CD4-positive, alpha-beta memory T cell (primary cell): ENCODE measurements at regions not wholly inside any gene's neighbourhood (a gene's known extent, or its start where the extent isn't known, plus 50 kb on each side); places are given as distances from the start of the nearest gene placed in this dataset.

Source experiments
- CTCF ChIA-PET: fragments of 350-600 bp; sonication (Branson Sonifier 250); formaldehyde crosslinking; loops from one replicate; lab custom pipeline; 2021; ENCODE audit warnings: inconsistent platforms; ENCODE audit not compliant: partially characterized antibody; lab: Charles Lee
- POLR2A ChIA-PET: fragments of 350-600 bp; sonication (Branson Sonifier 250); formaldehyde crosslinking; loops from one replicate; lab custom pipeline; 2021; ENCODE audit not compliant: partially characterized antibody; lab: Charles Lee
- DNase-seq, 5 donors: peaks; one replicate each; pipeline versions ENCODE4 v3.0.0 to v3.0.0-alpha.2; 2020 to 2022; ENCODE audit warnings: mixed read lengths in 1 of 5
- H3K27ac ChIP-seq: one replicate; pipeline ENCODE4 v1.7.0; 2013; ENCODE audit warnings: low read depth, low read length
- H3K27me3 ChIP-seq: 2 replicates; pipeline ENCODE4 v1.7.0; 2013; ENCODE audit warnings: mild to moderate bottlenecking, low read length, moderate library complexity; ENCODE audit not compliant: insufficient read depth
- H3K36me3 ChIP-seq: 2 replicates; pipeline ENCODE4 v1.7.0; 2013; ENCODE audit warnings: mild to moderate bottlenecking, low read length, moderate library complexity; ENCODE audit not compliant: insufficient read depth
- H3K4me1 ChIP-seq: 2 replicates; pipeline ENCODE4 v1.7.0; 2013; ENCODE audit warnings: mild to moderate bottlenecking, low read length, moderate library complexity; ENCODE audit not compliant: insufficient read depth
- H3K4me3 ChIP-seq, 2 donors: one replicate each; pipeline ENCODE4 v1.7.0; 2013; ENCODE audit warnings: low read length in 2 of 2, mild to moderate bottlenecking in 1 of 2
- H3K9me3 ChIP-seq, 2 donors: one replicate each; pipeline ENCODE4 v1.7.0; 2013; ENCODE audit warnings: low read length in 2 of 2, control low read depth in 1 of 2; ENCODE audit not compliant: control insufficient read depth in 1 of 2
- H3K27ac Mint-ChIP-seq, 7 donors: one replicate each; pipeline ENCODE4 v1.8.0; 2020 to 2021; ENCODE audit warnings: mixed read lengths in 7 of 7, mild to moderate bottlenecking in 6 of 7, inconsistent platforms in 3 of 7, moderate library complexity in 3 of 7
- H3K27me3 Mint-ChIP-seq, 2 donors: one replicate each; pipeline ENCODE4 v1.8.0; 2020 to 2021; ENCODE audit warnings: mixed read lengths in 2 of 2
- H3K36me3 Mint-ChIP-seq, 2 donors: one replicate each; pipeline ENCODE4 v1.8.0; 2020 to 2021; ENCODE audit warnings: mixed read lengths in 2 of 2, inconsistent platforms in 1 of 2, mild to moderate bottlenecking in 1 of 2
- H3K4me1 Mint-ChIP-seq, 4 donors: one replicate each; pipeline ENCODE4 v1.8.0; 2020 to 2021; ENCODE audit warnings: mixed read lengths in 4 of 4, mild to moderate bottlenecking in 1 of 4
- H3K4me3 Mint-ChIP-seq, 8 donors: one replicate each; pipeline ENCODE4 v1.8.0; 2020 to 2021; ENCODE audit warnings: mixed read lengths in 8 of 8, mild to moderate bottlenecking in 7 of 8, moderate library complexity in 6 of 8, inconsistent platforms in 3 of 8
- H3K9me3 Mint-ChIP-seq, 8 donors: one replicate each; pipeline ENCODE4 v1.8.0; 2020 to 2021; ENCODE audit warnings: mixed read lengths in 8 of 8, mild to moderate bottlenecking in 5 of 8, inconsistent platforms in 3 of 8, moderate library complexity in 1 of 8
- intact Hi-C: fragments of 100-400 bp; cut with micrococcal nuclease; formaldehyde crosslinking; loops from one replicate; pipeline ENCODE4 v1.15.1; 2023

DNA sequence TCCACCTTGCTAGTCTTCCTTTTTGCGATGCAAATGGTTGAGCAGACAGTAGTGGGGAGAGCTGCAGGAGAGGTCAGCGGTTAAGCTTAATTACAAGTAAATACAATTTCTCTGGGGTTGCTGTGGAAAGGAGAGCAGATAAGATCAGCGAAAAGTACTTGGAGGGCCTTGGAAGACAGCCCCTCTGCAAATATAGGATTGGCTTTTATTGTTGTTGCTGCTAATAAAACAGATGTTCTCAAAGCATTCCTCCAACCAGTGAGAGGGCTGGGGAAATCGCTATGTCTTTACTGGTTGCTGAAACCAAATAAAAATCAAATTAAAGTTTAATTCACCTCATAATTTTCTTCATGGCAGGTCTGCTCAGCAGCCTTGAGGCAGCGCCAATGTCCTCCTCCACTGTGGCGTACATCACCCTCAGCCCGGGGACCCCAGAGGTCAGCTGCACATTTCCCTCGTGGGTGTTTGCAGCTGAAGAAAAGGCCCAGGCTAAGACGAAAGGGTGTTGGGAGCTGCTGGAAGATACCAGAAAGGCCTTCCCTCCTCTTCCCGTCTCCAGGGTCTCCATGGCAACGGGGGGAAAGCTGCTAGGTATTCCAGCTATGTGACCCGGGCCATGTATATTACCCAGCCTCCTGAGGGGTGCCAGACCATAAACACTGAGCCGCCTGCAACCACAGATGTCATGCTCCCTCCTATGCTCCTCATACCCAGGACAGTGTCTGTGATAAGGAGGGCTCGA is 54.6 kb upstream of the POU2F1 start:
- ChIA-PET CTCF (no interaction called here), POLR2A (no interaction called here)
- Mint-ChIP-seq H3K9me3 (peaks cover 0 to 6% (median under 1%) of the 10 kb centered on the region in 8 donors), H3K36me3 (no peaks in the 10 kb centered on the region), H3K4me3 (no peak overlapping the region), H3K27me3 (peaks cover 17 to 20% of the 10 kb centered on the region in 2 donors), H3K27ac (no peak overlapping the region), H3K4me1 (peaks cover 4 to 12% (median 8%) of the 10 kb centered on the region in 4 donors)
- Histone ChIP-seq H3K27me3 (no peaks in the 10 kb centered on the region), H3K27ac (no peak overlapping the region), H3K4me1 (no peaks in the 10 kb centered on the region), H3K9me3 (no peaks in the 10 kb centered on the region), H3K4me3 (no peak overlapping the region), H3K36me3 (no peaks in the 10 kb centered on the region)
- no peak for DNase-seq
- intact Hi-C loops = no loop called here

DNA sequence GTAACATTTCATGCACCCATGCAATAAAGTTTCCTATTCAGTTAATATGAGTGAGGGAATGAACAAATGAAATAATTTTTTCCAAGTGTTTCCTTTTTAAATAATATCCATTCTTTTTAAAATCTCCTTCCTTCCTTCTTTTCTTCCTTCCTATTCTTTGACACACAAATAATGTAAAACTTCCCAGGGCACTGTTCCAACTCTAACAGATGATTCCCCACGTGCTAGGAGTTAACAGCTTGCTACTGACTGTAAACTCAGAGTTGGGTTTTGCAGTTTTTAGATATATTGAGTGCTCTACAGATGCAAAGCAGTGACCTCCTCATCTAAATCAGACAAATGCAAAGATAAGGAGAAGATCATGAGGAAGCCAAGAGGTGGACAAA is 54.0 kb upstream of the POU2F1 start:
- POLR2A ChIA-PET = no interaction called here
- Histone ChIP-seq H3K9me3 (no peaks in the 10 kb centered on the region), H3K4me1 (no peaks in the 10 kb centered on the region), H3K27me3 (no peaks in the 10 kb centered on the region), H3K4me3 (no peak overlapping the region), H3K27ac (no peak overlapping the region), H3K36me3 (no peaks in the 10 kb centered on the region)
- H3K36me3 Mint-ChIP-seq = no peaks in the 10 kb centered on the region
- no peak for DNase-seq
- peaks cover 17 to 20% of the 10 kb centered on the region in 2 donors for H3K27me3 Mint-ChIP-seq
- no peak overlapping the region for H3K27ac Mint-ChIP-seq
- H3K9me3 Mint-ChIP-seq = peaks cover 0 to 6% (median under 1%) of the 10 kb centered on the region in 8 donors
- intact Hi-C loops = no loop called here
- H3K4me1 Mint-ChIP-seq = peaks cover 4 to 12% (median 8%) of the 10 kb centered on the region in 4 donors
- CTCF ChIA-PET = no interaction called here
- H3K4me3 Mint-ChIP-seq = no peak overlapping the region

DNA sequence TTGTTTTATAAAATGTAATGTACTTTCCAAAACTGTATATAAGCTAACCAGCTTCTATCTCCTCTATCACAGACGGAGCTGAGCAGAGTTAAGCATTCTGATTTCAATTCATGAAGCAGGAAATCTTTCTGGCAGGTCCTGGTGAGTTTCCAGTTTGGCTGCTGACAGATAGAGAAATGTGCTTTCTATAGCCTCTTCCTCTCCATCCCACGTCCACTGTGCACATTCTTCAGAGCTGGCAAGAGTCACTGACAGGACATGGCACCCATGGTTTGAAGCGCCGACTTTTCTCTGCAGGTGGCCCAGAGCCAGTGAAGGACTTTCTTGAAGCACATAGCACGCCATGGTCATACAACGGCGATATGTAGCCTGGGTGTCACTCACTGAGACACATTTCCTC is 52.3 kb upstream of the POU2F1 start:
- H3K27ac Mint-ChIP-seq = no peak overlapping the region
- H3K27ac ChIP-seq = no peak overlapping the region
- no peaks in the 10 kb centered on the region for H3K36me3 ChIP-seq
- H3K4me3 ChIP-seq = no peak overlapping the region
- H3K4me3 Mint-ChIP-seq = no peak overlapping the region
- H3K4me1 ChIP-seq = no peaks in the 10 kb centered on the region
- H3K4me1 Mint-ChIP-seq = peaks cover under 1 to 3% (median 2%) of the 10 kb centered on the region in 4 donors
- ChIA-PET CTCF (no interaction called here), POLR2A (no interaction called here)
- H3K9me3 Mint-ChIP-seq = peaks cover 0 to 6% (median under 1%) of the 10 kb centered on the region in 8 donors
- no peaks in the 10 kb centered on the region for H3K36me3 Mint-ChIP-seq
- peaks cover 20 to 21% of the 10 kb centered on the region in 2 donors for H3K27me3 Mint-ChIP-seq
- no peak for DNase-seq
- intact Hi-C loops = no loop called here
- no peaks in the 10 kb centered on the region for H3K9me3 ChIP-seq
- no peaks in the 10 kb centered on the region for H3K27me3 ChIP-seq

DNA sequence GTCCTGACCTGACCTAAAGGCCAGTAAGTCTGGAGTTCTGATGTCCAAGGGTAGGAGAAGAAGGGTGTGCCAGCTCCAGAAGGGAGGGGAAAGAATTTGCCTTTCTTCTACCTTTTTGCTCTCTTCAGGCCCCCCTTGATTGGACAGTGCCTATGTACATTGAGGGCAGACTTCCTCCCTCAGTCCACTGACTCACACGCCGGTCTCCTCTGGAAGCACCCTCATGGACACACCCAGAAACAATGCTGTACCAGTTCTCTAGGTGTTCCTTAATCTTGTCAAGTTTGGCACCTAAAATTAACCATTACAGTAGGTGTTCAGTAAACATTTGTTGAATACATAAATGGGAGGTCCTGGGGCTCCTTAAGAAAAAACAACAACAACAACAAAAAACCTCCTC is 51.0 kb upstream of the POU2F1 start:
- Mint-ChIP-seq H3K36me3 (no peaks in the 10 kb centered on the region), H3K9me3 (peaks cover 0 to 6% (median under 1%) of the 10 kb centered on the region in 8 donors), H3K27me3 (peaks cover 15 to 24% of the 10 kb centered on the region in 2 donors), H3K4me1 (no peaks in the 10 kb centered on the region), H3K4me3 (no peak overlapping the region), H3K27ac (no peak overlapping the region)
- H3K4me3 ChIP-seq = no peak overlapping the region
- H3K27me3 ChIP-seq = no peaks in the 10 kb centered on the region
- H3K36me3 ChIP-seq = no peaks in the 10 kb centered on the region
- no peaks in the 10 kb centered on the region for H3K9me3 ChIP-seq
- H3K4me1 ChIP-seq = no peaks in the 10 kb centered on the region
- DNase-seq = no peak
- no peak overlapping the region for H3K27ac ChIP-seq
- intact Hi-C loops = no loop called here
- ChIA-PET CTCF (no interaction called here), POLR2A (no interaction called here)
